ENCODE measurements at regions not wholly inside any gene's neighbourhood (a gene's known extent, or its start where the extent isn't known, plus 50 kb on each side); places are given as distances from the start of the nearest gene placed in this dataset.

- no peak for DNase-seq
Measured at GRCh38 chr22:27525711-27526110, 275.8 kb downstream of the MN1 start.

GRCh38 chr22:27526901-27527300 lies 274.7 kb downstream of the MN1 start:
- no peak for DNase-seq

- DNase-seq, result no peak
Measured at GRCh38 chr22:27531782-27532530, 269.6 kb downstream of the MN1 start.

- no peak for DNase-seq
Measured at GRCh38 chr22:27533105-27533745, 268.3 kb downstream of the MN1 start.

GRCh38 chr22:27534720-27535125 lies 266.8 kb downstream of the MN1 start:
- no peak for DNase-seq

GRCh38 chr22:27535452-27535851 lies 266.1 kb downstream of the MN1 start:
- DNase-seq, result no peak

GRCh38 chr22:27537501-27537900 lies 264.1 kb downstream of the MN1 start:
- no peak for DNase-seq

- no peak for DNase-seq
Measured at GRCh38 chr22:27538666-27539065, 262.9 kb downstream of the MN1 start.

- no peak for DNase-seq
Measured at GRCh38 chr22:27540247-27540646, 261.3 kb downstream of the MN1 start.

- no peak for DNase-seq
Measured at GRCh38 chr22:27540656-27541396, 260.7 kb downstream of the MN1 start.

- no peak for DNase-seq
Measured at GRCh38 chr22:27541836-27542235, 259.7 kb downstream of the MN1 start.

- DNase-seq, result no peak
Measured at GRCh38 chr22:27542602-27543001, 259.0 kb downstream of the MN1 start.

GRCh38 chr22:27543460-27543859 lies 258.1 kb downstream of the MN1 start:
- DNase-seq, result no peak

- DNase-seq, result no peak
Measured at GRCh38 chr22:27545085-27545484, 256.5 kb downstream of the MN1 start.

GRCh38 chr22:27546157-27546935 lies 255.2 kb downstream of the MN1 start:
- DNase-seq, result no peak

- no peak for DNase-seq
Measured at GRCh38 chr22:27551402-27551801, 250.2 kb downstream of the MN1 start.

- no peak for DNase-seq
Measured at GRCh38 chr22:27552176-27552575, 249.4 kb downstream of the MN1 start.

GRCh38 chr22:27552863-27553262 lies 248.7 kb downstream of the MN1 start:
- no peak for DNase-seq

- DNase-seq, result no peak
Measured at GRCh38 chr22:27554106-27554811, 247.3 kb downstream of the MN1 start.

GRCh38 chr22:27554841-27555456 lies 246.6 kb downstream of the MN1 start:
- DNase-seq, result no peak

GRCh38 chr22:27556371-27556770 lies 245.2 kb downstream of the MN1 start:
- DNase-seq, result no peak
